ENCODE measurements at regions not wholly inside any gene's neighbourhood (a gene's known extent, or its start where the extent isn't known, plus 50 kb on each side); places are given as distances from the start of the nearest gene placed in this dataset.

DNA sequence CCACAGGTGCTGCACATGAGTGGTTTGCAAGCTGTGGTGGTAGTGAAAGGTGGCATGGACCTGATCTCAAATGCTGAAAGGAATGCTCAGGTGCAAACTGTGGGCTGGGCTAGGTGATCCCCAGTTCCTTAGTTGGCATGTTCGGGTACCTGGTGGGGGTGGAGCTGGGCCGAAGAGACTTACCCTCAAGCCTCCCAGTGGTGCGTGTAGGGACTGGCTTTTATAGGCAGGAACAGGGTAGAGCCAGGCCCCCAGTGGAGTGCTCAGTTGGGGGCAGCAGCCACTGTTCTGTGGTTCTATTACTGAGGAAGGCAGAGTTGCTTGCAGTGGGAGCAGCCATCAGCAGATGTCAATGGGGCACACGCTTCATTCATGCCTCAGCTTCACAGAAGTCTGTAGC, 399.8 kb downstream of the HTR1B start:
- Histone ChIP-seq H3K9ac (ENCODE audit: low read depth in 1 of 3, low read length in 3 of 3) (no peak overlapping the region), H3K4me1 (ENCODE audit: control insufficient read depth in 3 of 3, insufficient read depth in 3 of 3, low read length in 3 of 3) (no peaks in the 10 kb centered on the region), H3K9me3 (ENCODE audit: control insufficient read depth in 3 of 3, low read length in 3 of 3) (no peaks in the 10 kb centered on the region), H3K36me3 (ENCODE audit: control insufficient read depth in 3 of 3, insufficient read depth in 3 of 3, low read length in 3 of 3) (no peaks in the 10 kb centered on the region), H3K4me3 (ENCODE audit: low read length in 3 of 3) (no peak overlapping the region), H3K27ac (ENCODE audit: low read depth, low read length) (no peak overlapping the region), H3K27me3 (ENCODE audit: control insufficient read depth in 3 of 3, insufficient read depth in 3 of 3, low read length in 3 of 3) (no peaks in the 10 kb centered on the region)

DNA sequence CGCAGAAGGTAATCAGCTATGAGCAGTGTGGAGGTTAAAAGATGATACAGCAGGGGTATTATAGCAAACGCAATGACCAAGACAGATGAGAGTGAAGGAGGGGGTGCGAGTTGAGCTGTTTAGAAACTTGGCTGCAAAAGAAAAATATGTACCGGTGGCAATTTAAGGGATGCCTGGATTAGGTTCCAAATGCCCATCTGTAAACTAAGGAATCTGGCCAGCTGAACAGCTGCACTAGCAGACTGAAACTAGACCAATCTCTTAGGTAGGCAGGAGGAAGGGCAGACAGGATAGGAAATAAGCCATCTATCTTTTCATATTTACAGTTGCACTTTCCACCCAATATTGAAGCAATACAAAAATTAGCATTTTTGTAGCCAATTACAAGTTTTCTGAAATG, 407.6 kb downstream of the HTR1B start:
- no peaks in the 10 kb centered on the region for H3K27me3 ChIP-seq (ENCODE audit: control insufficient read depth in 3 of 3, insufficient read depth in 3 of 3, low read length in 3 of 3)
- H3K27ac ChIP-seq (ENCODE audit: low read depth, low read length), result no peak overlapping the region
- no peaks in the 10 kb centered on the region for H3K9me3 ChIP-seq (ENCODE audit: control insufficient read depth in 3 of 3, low read length in 3 of 3)
- no peak overlapping the region for H3K9ac ChIP-seq (ENCODE audit: low read depth in 1 of 3, low read length in 3 of 3)
- no peaks in the 10 kb centered on the region for H3K4me1 ChIP-seq (ENCODE audit: control insufficient read depth in 3 of 3, insufficient read depth in 3 of 3, low read length in 3 of 3)
- H3K36me3 ChIP-seq (ENCODE audit: control insufficient read depth in 3 of 3, insufficient read depth in 3 of 3, low read length in 3 of 3), result no peaks in the 10 kb centered on the region
- no peak overlapping the region for H3K4me3 ChIP-seq (ENCODE audit: low read length in 3 of 3)

DNA sequence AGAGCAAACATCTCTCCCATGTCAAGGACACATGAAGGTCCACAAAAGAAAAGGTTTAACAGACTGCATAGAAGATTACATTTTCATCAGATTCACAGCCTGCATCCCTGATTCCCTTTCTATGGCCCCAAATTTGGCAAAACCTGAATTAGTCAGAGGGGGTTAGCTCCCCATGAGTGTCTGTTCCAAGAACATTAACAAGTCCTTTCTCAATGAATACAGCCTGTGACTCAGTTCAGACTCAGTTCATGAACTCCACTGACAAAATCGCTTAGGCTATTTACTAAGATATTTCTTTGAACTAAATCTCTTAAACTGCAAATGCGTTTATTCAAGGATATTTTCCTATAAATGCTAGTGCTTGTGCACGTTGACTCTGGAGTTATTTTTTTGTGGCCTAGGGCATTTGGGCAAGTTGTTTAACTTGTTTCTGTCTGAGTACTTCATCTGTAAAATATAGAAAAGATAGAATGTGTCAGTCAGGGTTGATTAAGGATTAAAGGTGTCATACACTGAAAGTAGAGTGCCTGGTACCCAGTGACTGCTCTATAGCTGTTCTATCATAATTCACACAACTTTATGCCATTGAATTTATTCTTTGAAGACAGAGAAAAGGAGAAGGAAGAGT, 422.6 kb downstream of the HTR1B start:
- peaks cover 0 to 2% (median 0%) of the 10 kb centered on the region in 3 donors for H3K9me3 ChIP-seq (ENCODE audit: control insufficient read depth in 3 of 3, low read length in 3 of 3)
- H3K27me3 ChIP-seq (ENCODE audit: control insufficient read depth in 3 of 3, insufficient read depth in 3 of 3, low read length in 3 of 3), result no peaks in the 10 kb centered on the region
- no peak overlapping the region for H3K9ac ChIP-seq (ENCODE audit: low read depth in 1 of 3, low read length in 3 of 3)

GRCh38 chr6:77038807-77039206, 424.5 kb downstream of the HTR1B start:
- Histone ChIP-seq H3K4me3 (ENCODE audit: low read length in 3 of 3) (no peak overlapping the region), H3K27me3 (ENCODE audit: control insufficient read depth in 3 of 3, insufficient read depth in 3 of 3, low read length in 3 of 3) (no peaks in the 10 kb centered on the region), H3K9ac (ENCODE audit: low read depth in 1 of 3, low read length in 3 of 3) (no peak overlapping the region), H3K36me3 (ENCODE audit: control insufficient read depth in 3 of 3, insufficient read depth in 3 of 3, low read length in 3 of 3) (no peaks in the 10 kb centered on the region), H3K9me3 (ENCODE audit: control insufficient read depth in 3 of 3, low read length in 3 of 3) (peaks cover 0 to 2% (median 0%) of the 10 kb centered on the region in 3 donors), H3K4me1 (ENCODE audit: control insufficient read depth in 3 of 3, insufficient read depth in 3 of 3, low read length in 3 of 3) (peaks cover 0 to 3% (median 0%) of the 10 kb centered on the region in 3 donors), H3K27ac (ENCODE audit: low read depth, low read length) (no peak overlapping the region)

More for the DNA sequence above, 422.6 kb downstream of the HTR1B start:
- Histone ChIP-seq H3K4me1 (ENCODE audit: control insufficient read depth in 3 of 3, insufficient read depth in 3 of 3, low read length in 3 of 3) (no peaks in the 10 kb centered on the region), H3K4me3 (ENCODE audit: low read length in 3 of 3) (no peak overlapping the region), H3K36me3 (ENCODE audit: control insufficient read depth in 3 of 3, insufficient read depth in 3 of 3, low read length in 3 of 3) (no peaks in the 10 kb centered on the region), H3K27ac (ENCODE audit: low read depth, low read length) (no peak overlapping the region)

- H3K4me3 ChIP-seq (ENCODE audit: low read length in 3 of 3), result no peak overlapping the region
- no peak overlapping the region for H3K27ac ChIP-seq (ENCODE audit: low read depth, low read length)
- H3K27me3 ChIP-seq (ENCODE audit: control insufficient read depth in 3 of 3, insufficient read depth in 3 of 3, low read length in 3 of 3), result no peaks in the 10 kb centered on the region
- no peaks in the 10 kb centered on the region for H3K36me3 ChIP-seq (ENCODE audit: control insufficient read depth in 3 of 3, insufficient read depth in 3 of 3, low read length in 3 of 3)
- H3K4me1 ChIP-seq (ENCODE audit: control insufficient read depth in 3 of 3, insufficient read depth in 3 of 3, low read length in 3 of 3), result peaks cover 0 to 3% (median 0%) of the 10 kb centered on the region in 3 donors
- H3K9ac ChIP-seq (ENCODE audit: low read depth in 1 of 3, low read length in 3 of 3), result no peak overlapping the region
- H3K9me3 ChIP-seq (ENCODE audit: control insufficient read depth in 3 of 3, low read length in 3 of 3), result peaks cover 0 to 2% (median 0%) of the 10 kb centered on the region in 3 donors
Measured at GRCh38 chr6:77037439-77037838, 425.9 kb downstream of the HTR1B start.

DNA sequence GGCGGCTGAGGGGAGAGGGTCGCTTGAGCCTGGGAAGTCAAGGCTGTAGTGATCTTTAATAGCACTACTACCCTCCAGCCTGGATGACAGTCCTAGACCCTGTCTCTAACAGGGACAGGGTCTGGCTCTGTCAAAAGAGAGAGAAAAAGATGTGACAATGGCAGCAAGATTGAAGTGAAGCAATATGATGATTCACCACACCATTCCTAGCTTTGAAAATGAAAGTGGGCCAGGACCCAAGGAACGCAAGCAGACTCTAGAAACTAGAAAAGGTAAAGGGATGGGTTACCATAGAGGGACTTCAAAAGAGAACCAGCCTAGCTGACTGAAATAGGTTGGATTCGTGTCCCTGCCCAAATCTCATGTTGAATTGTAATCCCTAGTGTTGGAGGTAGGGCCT, 426.9 kb downstream of the HTR1B start:
- H3K9me3 ChIP-seq (ENCODE audit: control insufficient read depth in 3 of 3, low read length in 3 of 3), result peaks cover 0 to 2% (median 0%) of the 10 kb centered on the region in 3 donors
- H3K27ac ChIP-seq (ENCODE audit: low read depth, low read length), result no peak overlapping the region
- H3K4me1 ChIP-seq (ENCODE audit: control insufficient read depth in 3 of 3, insufficient read depth in 3 of 3, low read length in 3 of 3), result peaks cover 0 to 3% (median 0%) of the 10 kb centered on the region in 3 donors
- no peaks in the 10 kb centered on the region for H3K36me3 ChIP-seq (ENCODE audit: control insufficient read depth in 3 of 3, insufficient read depth in 3 of 3, low read length in 3 of 3)
- H3K9ac ChIP-seq (ENCODE audit: low read depth in 1 of 3, low read length in 3 of 3), result no peak overlapping the region
- H3K4me3 ChIP-seq (ENCODE audit: low read length in 3 of 3), result no peak overlapping the region
- H3K27me3 ChIP-seq (ENCODE audit: control insufficient read depth in 3 of 3, insufficient read depth in 3 of 3, low read length in 3 of 3), result no peaks in the 10 kb centered on the region

GRCh38 chr6:77034161-77034560, 429.1 kb downstream of the HTR1B start:
- Histone ChIP-seq H3K9ac (ENCODE audit: low read depth in 1 of 3, low read length in 3 of 3) (no peak overlapping the region), H3K4me3 (ENCODE audit: low read length in 3 of 3) (no peak overlapping the region), H3K9me3 (ENCODE audit: control insufficient read depth in 3 of 3, low read length in 3 of 3) (peaks cover 0 to 2% (median 0%) of the 10 kb centered on the region in 3 donors), H3K4me1 (ENCODE audit: control insufficient read depth in 3 of 3, insufficient read depth in 3 of 3, low read length in 3 of 3) (peaks cover 0 to 3% (median 0%) of the 10 kb centered on the region in 3 donors), H3K27ac (ENCODE audit: low read depth, low read length) (no peak overlapping the region), H3K27me3 (ENCODE audit: control insufficient read depth in 3 of 3, insufficient read depth in 3 of 3, low read length in 3 of 3) (no peaks in the 10 kb centered on the region), H3K36me3 (ENCODE audit: control insufficient read depth in 3 of 3, insufficient read depth in 3 of 3, low read length in 3 of 3) (no peaks in the 10 kb centered on the region)

GRCh38 chr6:77030929-77031674, 432.2 kb downstream of the HTR1B start:
- H3K4me3 ChIP-seq (ENCODE audit: low read length in 3 of 3), result no peak overlapping the region
- H3K36me3 ChIP-seq (ENCODE audit: control insufficient read depth in 3 of 3, insufficient read depth in 3 of 3, low read length in 3 of 3), result no peaks in the 10 kb centered on the region
- H3K4me1 ChIP-seq (ENCODE audit: control insufficient read depth in 3 of 3, insufficient read depth in 3 of 3, low read length in 3 of 3), result peaks cover 0 to 3% (median 0%) of the 10 kb centered on the region in 3 donors
- no peak overlapping the region for H3K27ac ChIP-seq (ENCODE audit: low read depth, low read length)
- no peaks in the 10 kb centered on the region for H3K9me3 ChIP-seq (ENCODE audit: control insufficient read depth in 3 of 3, low read length in 3 of 3)
- no peak overlapping the region for H3K9ac ChIP-seq (ENCODE audit: low read depth in 1 of 3, low read length in 3 of 3)
- H3K27me3 ChIP-seq (ENCODE audit: control insufficient read depth in 3 of 3, insufficient read depth in 3 of 3, low read length in 3 of 3), result no peaks in the 10 kb centered on the region

- Histone ChIP-seq H3K9me3 (ENCODE audit: control insufficient read depth in 3 of 3, low read length in 3 of 3) (no peaks in the 10 kb centered on the region), H3K9ac (ENCODE audit: low read depth in 1 of 3, low read length in 3 of 3) (no peak overlapping the region), H3K36me3 (ENCODE audit: control insufficient read depth in 3 of 3, insufficient read depth in 3 of 3, low read length in 3 of 3) (no peaks in the 10 kb centered on the region), H3K27ac (ENCODE audit: low read depth, low read length) (no peak overlapping the region), H3K4me1 (ENCODE audit: control insufficient read depth in 3 of 3, insufficient read depth in 3 of 3, low read length in 3 of 3) (no peaks in the 10 kb centered on the region), H3K4me3 (ENCODE audit: low read length in 3 of 3) (no peak overlapping the region), H3K27me3 (ENCODE audit: control insufficient read depth in 3 of 3, insufficient read depth in 3 of 3, low read length in 3 of 3) (no peaks in the 10 kb centered on the region)
Measured at GRCh38 chr6:77026341-77026740, 436.9 kb downstream of the HTR1B start.

- Histone ChIP-seq H3K9ac (ENCODE audit: low read depth in 1 of 3, low read length in 3 of 3) (no peak overlapping the region), H3K4me3 (ENCODE audit: low read length in 3 of 3) (no peak overlapping the region), H3K36me3 (ENCODE audit: control insufficient read depth in 3 of 3, insufficient read depth in 3 of 3, low read length in 3 of 3) (no peaks in the 10 kb centered on the region), H3K4me1 (ENCODE audit: control insufficient read depth in 3 of 3, insufficient read depth in 3 of 3, low read length in 3 of 3) (no peaks in the 10 kb centered on the region), H3K9me3 (ENCODE audit: control insufficient read depth in 3 of 3, low read length in 3 of 3) (no peaks in the 10 kb centered on the region), H3K27ac (ENCODE audit: low read depth, low read length) (no peak overlapping the region), H3K27me3 (ENCODE audit: control insufficient read depth in 3 of 3, insufficient read depth in 3 of 3, low read length in 3 of 3) (no peaks in the 10 kb centered on the region)
Measured at GRCh38 chr6:77025736-77026223, 437.5 kb downstream of the HTR1B start.
